ENCODE measurements at regions not wholly inside any gene's neighbourhood (a gene's known extent, or its start where the extent isn't known, plus 50 kb on each side); places are given as distances from the start of the nearest gene placed in this dataset.
A peak's percentile ranks its signal among the peaks of the same experiment; 100 is the strongest.

- peak overlapping the region; percentile 76 for H3K27ac Mint-ChIP-seq
Observed at GRCh38 chr1:201764579-201764978, 64.4 kb upstream of the IPO9 start.

GRCh38 chr1:201766131-201766866 lies 62.7 kb upstream of the IPO9 start:
- peaks cover 15% of the 10 kb centered on the region for H3K9me3 Mint-ChIP-seq
- no peaks in the 10 kb centered on the region for H3K27me3 Mint-ChIP-seq (ENCODE audit: low read depth, poor library complexity)
- H3K27ac Mint-ChIP-seq: peak overlapping the region; percentile 62
- peaks cover 35% of the 10 kb centered on the region for H3K36me3 Mint-ChIP-seq (ENCODE audit: low read depth)
- TF ChIP-seq CTCF (IDR thresholded peaks at IDR 0.05): no peak
- peak overlapping the region; percentile 12 for H3K4me3 Mint-ChIP-seq
- DNase-seq: no peak
- peaks cover 49% of the 10 kb centered on the region for H3K4me1 Mint-ChIP-seq

More at GRCh38 chr1:201764579-201764978, 64.4 kb upstream of the IPO9 start:
- H3K27me3 Mint-ChIP-seq (ENCODE audit: low read depth, poor library complexity): no peaks in the 10 kb centered on the region
- peaks cover 21% of the 10 kb centered on the region for H3K36me3 Mint-ChIP-seq (ENCODE audit: low read depth)
- no peak for DNase-seq
- no peak overlapping the region for H3K4me3 Mint-ChIP-seq
- peaks cover 62% of the 10 kb centered on the region for H3K4me1 Mint-ChIP-seq
- TF ChIP-seq CTCF (IDR thresholded peaks at IDR 0.05): no peak
- no peaks in the 10 kb centered on the region for H3K9me3 Mint-ChIP-seq

GRCh38 chr1:201767339-201767738 lies 61.6 kb upstream of the IPO9 start:
- Mint-ChIP-seq H3K9me3 (peaks cover 26% of the 10 kb centered on the region), H3K36me3 (ENCODE audit: low read depth) (peaks cover 46% of the 10 kb centered on the region), H3K27ac (no peak overlapping the region)

GRCh38 chr1:201769072-201769471 lies 59.9 kb upstream of the IPO9 start:
- peaks cover 21% of the 10 kb centered on the region for H3K4me1 Mint-ChIP-seq
- no peaks in the 10 kb centered on the region for H3K27me3 Mint-ChIP-seq (ENCODE audit: low read depth, poor library complexity)
- H3K36me3 Mint-ChIP-seq (ENCODE audit: low read depth): peaks cover 51% of the 10 kb centered on the region
- no peak overlapping the region for H3K4me3 Mint-ChIP-seq
- peaks cover 29% of the 10 kb centered on the region for H3K9me3 Mint-ChIP-seq
- no peak for DNase-seq
- no peak for TF ChIP-seq CTCF (IDR thresholded peaks at IDR 0.05)
- H3K27ac Mint-ChIP-seq: no peak overlapping the region

More at GRCh38 chr1:201767339-201767738, 61.6 kb upstream of the IPO9 start:
- DNase-seq: no peak
- peaks cover 39% of the 10 kb centered on the region for H3K4me1 Mint-ChIP-seq
- no peak overlapping the region for H3K4me3 Mint-ChIP-seq
- H3K27me3 Mint-ChIP-seq (ENCODE audit: low read depth, poor library complexity): no peaks in the 10 kb centered on the region
- TF ChIP-seq CTCF (IDR thresholded peaks at IDR 0.05): no peak

- no peak for DNase-seq
- peaks cover 60% of the 10 kb centered on the region for H3K36me3 Mint-ChIP-seq (ENCODE audit: low read depth)
- TF ChIP-seq CTCF (IDR thresholded peaks at IDR 0.05): no peak
- H3K4me1 Mint-ChIP-seq: peaks cover 15% of the 10 kb centered on the region
- H3K27ac Mint-ChIP-seq: no peak overlapping the region
- no peaks in the 10 kb centered on the region for H3K27me3 Mint-ChIP-seq (ENCODE audit: low read depth, poor library complexity)
- peaks cover 29% of the 10 kb centered on the region for H3K9me3 Mint-ChIP-seq
- H3K4me3 Mint-ChIP-seq: no peak overlapping the region
Observed at GRCh38 chr1:201769966-201770365, 59.0 kb upstream of the IPO9 start.

GRCh38 chr1:201771466-201771865 lies 57.5 kb upstream of the IPO9 start:
- H3K36me3 Mint-ChIP-seq (ENCODE audit: low read depth): peaks cover 61% of the 10 kb centered on the region
- no peak overlapping the region for H3K4me3 Mint-ChIP-seq
- no peak overlapping the region for H3K27ac Mint-ChIP-seq
- no peak for TF ChIP-seq CTCF (IDR thresholded peaks at IDR 0.05)
- no peak for DNase-seq
- peaks cover 29% of the 10 kb centered on the region for H3K9me3 Mint-ChIP-seq
- H3K27me3 Mint-ChIP-seq (ENCODE audit: low read depth, poor library complexity): no peaks in the 10 kb centered on the region
- peaks cover 4% of the 10 kb centered on the region for H3K4me1 Mint-ChIP-seq

Measured in nephron progenitor cell (in vitro differentiated cells).